ENCODE measurements at regions not wholly inside any gene's neighbourhood (a gene's known extent, or its start where the extent isn't known, plus 50 kb on each side); places are given as distances from the start of the nearest gene placed in this dataset.
A peak's percentile ranks its signal among the peaks of the same experiment; 100 is the strongest.
"Not testable (repeated sequence)": the region's sequence is repeated elsewhere in the genome, so short reads cannot be mapped to it uniquely, and the experiment has no call there.

- no peak for DNase-seq
Observed at GRCh38 chr6:3962291-3963280, 113.4 kb downstream of the FAM50B start.

GRCh38 chr6:3963426-3963825 is 114.3 kb downstream of the FAM50B start:
- no peak for DNase-seq

- DNase-seq: no peak
Observed at GRCh38 chr6:3965071-3965718, 113.7 kb downstream of the FAM217A start.

GRCh38 chr6:3966426-3966825 is 112.5 kb downstream of the FAM217A start:
- no peak for DNase-seq

GRCh38 chr6:3970097-3970496 is 108.8 kb downstream of the FAM217A start:
- no peak for DNase-seq

- not testable (repeated sequence) for DNase-seq
Observed at GRCh38 chr6:3973152-3973551, 105.8 kb downstream of the FAM217A start.

- peak; percentile 9 for DNase-seq
Observed at GRCh38 chr6:3977875-3978711, 100.8 kb downstream of the FAM217A start.

GRCh38 chr6:3978966-3979365 is 100.0 kb downstream of the FAM217A start:
- not testable (repeated sequence) for DNase-seq

- DNase-seq: no peak
Observed at GRCh38 chr6:3981917-3982316, 97.0 kb downstream of the FAM217A start.

GRCh38 chr6:3983778-3984177 is 95.2 kb downstream of the FAM217A start:
- DNase-seq: no peak

- no peak for DNase-seq
Observed at GRCh38 chr6:3984494-3984893, 94.4 kb downstream of the FAM217A start.

GRCh38 chr6:3986241-3986640 is 92.7 kb downstream of the FAM217A start:
- DNase-seq: no peak

- DNase-seq: no peak
Observed at GRCh38 chr6:3987053-3987452, 91.9 kb downstream of the FAM217A start.

GRCh38 chr6:3987576-3987975 is 91.4 kb downstream of the FAM217A start:
- no peak for DNase-seq

GRCh38 chr6:3990692-3991491 is 88.0 kb downstream of the FAM217A start:
- DNase-seq: peak; percentile 49

GRCh38 chr6:3991941-3992340 is 87.0 kb downstream of the FAM217A start:
- no peak for DNase-seq

- DNase-seq: no peak
Observed at GRCh38 chr6:3996349-3996748, 82.6 kb downstream of the FAM217A start.

- no peak for DNase-seq
Observed at GRCh38 chr6:3997177-3997770, 81.7 kb downstream of the FAM217A start.

- no peak for DNase-seq
Observed at GRCh38 chr6:3999800-4000661, 78.9 kb downstream of the FAM217A start.

GRCh38 chr6:4004249-4004648 is 74.7 kb downstream of the FAM217A start:
- DNase-seq: no peak
